CD14-positive monocyte (primary cell): ENCODE measurements at regions not wholly inside any gene's neighbourhood (a gene's known extent, or its start where the extent isn't known, plus 50 kb on each side); places are given as distances from the start of the nearest gene placed in this dataset.

Source experiments
- DNase-seq, 3 donors: peaks; one replicate each; pipeline ENCODE4 v3.0.0-alpha.2; 2011 to 2022
- H2AFZ ChIP-seq: 2 replicates; pipeline ENCODE4 v1.6.0; 2012; ENCODE audit warnings: mild to moderate bottlenecking, low read depth, low read length, inconsistent platforms; ENCODE audit not compliant: insufficient read depth, poor library complexity, severe bottlenecking
- H3K27ac ChIP-seq, 2 donors: 1 replicate in 1 of 2; 2 replicates in 1 of 2; pipeline ENCODE4 v1.5.1; 2012 to 2013; ENCODE audit warnings: low read length in 2 of 2, control low read depth in 1 of 2, inconsistent platforms in 1 of 2, low read depth in 1 of 2, mild to moderate bottlenecking in 1 of 2
- H3K27me3 ChIP-seq, 2 donors: one replicate each; pipeline versions ENCODE4 v1.6.0 to v1.6.1; 2011 to 2013; ENCODE audit warnings: low read length in 2 of 2; ENCODE audit not compliant: control insufficient read depth in 2 of 2, insufficient read depth in 2 of 2
- H3K36me3 ChIP-seq, 2 donors: replicated peaks in 1 of 2; 1 replicate in 1 of 2; 2 replicates in 1 of 2; pipeline versions ENCODE4 v1.5.1 to v1.6.1; 2012 to 2013; ENCODE audit warnings: low read length in 2 of 2, control low read depth in 1 of 2, inconsistent platforms in 1 of 2, mild to moderate bottlenecking in 1 of 2; ENCODE audit not compliant: insufficient read depth in 2 of 2, control insufficient read depth in 1 of 2
- H3K4me1 ChIP-seq, 2 donors: 1 replicate in 1 of 2; 2 replicates in 1 of 2; pipeline versions ENCODE4 v1.5.1 to v1.6.1; 2012 to 2013; ENCODE audit warnings: low read length in 2 of 2, control low read depth in 1 of 2, inconsistent platforms in 1 of 2, mild to moderate bottlenecking in 1 of 2, moderate library complexity in 1 of 2; ENCODE audit not compliant: insufficient read depth in 2 of 2, control insufficient read depth in 1 of 2
- H3K4me2 ChIP-seq: replicated peaks from 2 replicates; pipeline ENCODE3; 2012; ENCODE audit warnings: low read length, moderate library complexity, mild to moderate bottlenecking; ENCODE audit not compliant: poor library complexity, severe bottlenecking; ENCODE audit errors: extremely low read depth
- H3K4me3 ChIP-seq, 3 experiments: fragments of 200-600 bp in 1 of 3; sonication (generic) in 1 of 3; replicated peaks in 1 of 3; 1 replicate in 2 of 3; 2 replicates in 1 of 3; pipeline ENCODE4 v1.5.1; 2011 to 2013; ENCODE audit warnings: low read length in 3 of 3, mild to moderate bottlenecking in 3 of 3, control low read depth in 2 of 3, low read depth in 2 of 3, inconsistent platforms in 1 of 3, moderate library complexity in 1 of 3
- H3K79me2 ChIP-seq: 2 replicates; pipeline ENCODE4 v1.6.0; 2012; ENCODE audit warnings: mild to moderate bottlenecking, control low read depth, inconsistent platforms, low read length, moderate library complexity; ENCODE audit not compliant: insufficient read depth
- H3K9ac ChIP-seq: 2 replicates; pipeline ENCODE4 v1.6.0; 2017; ENCODE audit warnings: low read length, mild to moderate bottlenecking; ENCODE audit not compliant: insufficient read depth, poor library complexity, severe bottlenecking
- H3K9me3 ChIP-seq, 2 donors: replicated peaks in 1 of 2; 1 replicate in 1 of 2; 2 replicates in 1 of 2; pipeline versions ENCODE4 v1.5.1 to v1.6.1; 2012 to 2013; ENCODE audit warnings: low read length in 2 of 2, control low read depth in 1 of 2; ENCODE audit not compliant: control insufficient read depth in 1 of 2, insufficient read depth in 1 of 2
- H4K20me1 ChIP-seq: 2 replicates; pipeline ENCODE4 v1.6.0; 2012; ENCODE audit warnings: mild to moderate bottlenecking, low read length, control low read depth, moderate library complexity; ENCODE audit not compliant: insufficient read depth
- H3K27ac Mint-ChIP-seq, 7 donors: one replicate each; pipeline ENCODE4 v1.8.0; 2020; ENCODE audit warnings: mild to moderate bottlenecking in 7 of 7, mixed read lengths in 7 of 7, moderate library complexity in 6 of 7, inconsistent platforms in 2 of 7
- H3K27me3 Mint-ChIP-seq, 3 donors: one replicate each; pipeline ENCODE4 v1.8.0; 2021 to 2022; ENCODE audit warnings: low read depth in 3 of 3, mild to moderate bottlenecking in 3 of 3, mixed read lengths in 3 of 3, moderate library complexity in 3 of 3, inconsistent platforms in 1 of 3
- H3K36me3 Mint-ChIP-seq, 2 donors: one replicate each; pipeline ENCODE4 v1.8.0; 2020; ENCODE audit warnings: mixed read lengths in 2 of 2, inconsistent platforms in 1 of 2, mild to moderate bottlenecking in 1 of 2
- H3K4me1 Mint-ChIP-seq: one replicate; pipeline ENCODE4 v1.8.0; 2020; ENCODE audit warnings: mild to moderate bottlenecking, mixed read lengths
- H3K4me3 Mint-ChIP-seq, 2 donors: one replicate each; pipeline ENCODE4 v1.8.0; 2020; ENCODE audit warnings: mild to moderate bottlenecking in 2 of 2, mixed read lengths in 2 of 2, moderate library complexity in 1 of 2
- H3K9me3 Mint-ChIP-seq, 7 donors: one replicate each; pipeline ENCODE4 v1.8.0; 2020 to 2022; ENCODE audit warnings: mixed read lengths in 7 of 7, mild to moderate bottlenecking in 6 of 7, moderate library complexity in 6 of 7, inconsistent platforms in 2 of 7
- WGBS: methylation state at CpG from one replicate; pipeline ENCODE4 v1.1.5; 2013; ENCODE audit warnings: missing lambda C conversion rate; ENCODE audit not compliant: insufficient coverage; 5-methylcytosine and 5-hydroxymethylcytosine counted together
- intact Hi-C, 2 donors: fragments of 100-400 bp; cut with micrococcal nuclease; formaldehyde crosslinking; loops; one replicate each; pipeline versions ENCODE4 v1.15.0 to v1.15.1; 2023
- TF ChIP-seq, protein P1 (sequence below): fragments of 200-600 bp; IDR thresholded peaks from one replicate; pipeline ENCODE4 v1.8.0; 2022; ENCODE audit warnings: antibody characterized with exemption, mild to moderate bottlenecking

GRCh38 chr4:155491336-155492120, 114.8 kb upstream of the MAP9 start:
- H3K9me3 ChIP-seq: no peaks in the 10 kb centered on the region

DNA sequence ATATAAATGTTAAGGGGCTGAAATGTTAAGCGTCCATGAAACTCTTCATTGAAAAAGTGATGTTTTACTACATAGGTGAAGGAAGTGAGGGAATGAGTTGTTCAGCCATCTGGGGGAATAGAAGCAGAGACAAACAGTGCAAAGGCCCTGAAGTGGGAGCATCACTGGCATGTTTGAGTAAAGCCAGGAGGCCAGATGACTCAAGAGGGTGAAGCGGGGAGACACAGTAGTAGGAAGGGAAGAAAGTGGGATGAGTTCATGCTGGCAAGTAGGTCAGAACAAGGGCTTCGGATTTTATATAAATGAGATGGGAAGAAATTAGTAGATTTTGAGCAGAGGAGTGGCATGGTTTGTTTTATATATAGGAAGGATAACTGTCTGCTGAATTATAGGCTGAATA, 112.5 kb upstream of the MAP9 start:
- Histone ChIP-seq H3K36me3 (no peaks in the 10 kb centered on the region), H2AFZ (no peak overlapping the region), H3K4me3 (no peak overlapping the region), H3K9ac (no peak overlapping the region), H3K4me1 (no peaks in the 10 kb centered on the region), H3K27me3 (no peaks in the 10 kb centered on the region), H3K4me2 (no peak overlapping the region), H3K79me2 (no peaks in the 10 kb centered on the region), H3K9me3 (no peaks in the 10 kb centered on the region), H4K20me1 (no peaks in the 10 kb centered on the region), H3K27ac (no peak overlapping the region)
- no peak overlapping the region for H3K27ac Mint-ChIP-seq
- TF ChIP-seq, protein P1, sequence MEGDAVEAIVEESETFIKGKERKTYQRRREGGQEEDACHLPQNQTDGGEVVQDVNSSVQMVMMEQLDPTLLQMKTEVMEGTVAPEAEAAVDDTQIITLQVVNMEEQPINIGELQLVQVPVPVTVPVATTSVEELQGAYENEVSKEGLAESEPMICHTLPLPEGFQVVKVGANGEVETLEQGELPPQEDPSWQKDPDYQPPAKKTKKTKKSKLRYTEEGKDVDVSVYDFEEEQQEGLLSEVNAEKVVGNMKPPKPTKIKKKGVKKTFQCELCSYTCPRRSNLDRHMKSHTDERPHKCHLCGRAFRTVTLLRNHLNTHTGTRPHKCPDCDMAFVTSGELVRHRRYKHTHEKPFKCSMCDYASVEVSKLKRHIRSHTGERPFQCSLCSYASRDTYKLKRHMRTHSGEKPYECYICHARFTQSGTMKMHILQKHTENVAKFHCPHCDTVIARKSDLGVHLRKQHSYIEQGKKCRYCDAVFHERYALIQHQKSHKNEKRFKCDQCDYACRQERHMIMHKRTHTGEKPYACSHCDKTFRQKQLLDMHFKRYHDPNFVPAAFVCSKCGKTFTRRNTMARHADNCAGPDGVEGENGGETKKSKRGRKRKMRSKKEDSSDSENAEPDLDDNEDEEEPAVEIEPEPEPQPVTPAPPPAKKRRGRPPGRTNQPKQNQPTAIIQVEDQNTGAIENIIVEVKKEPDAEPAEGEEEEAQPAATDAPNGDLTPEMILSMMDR: no peak
- H3K36me3 Mint-ChIP-seq: no peaks in the 10 kb centered on the region
- peaks cover 0 to 9% (median 0%) of the 10 kb centered on the region in 7 donors for H3K9me3 Mint-ChIP-seq
- 97% methylated on average over 3 of the region's 3 CpGs for WGBS
- no peak for DNase-seq
- no peaks in the 10 kb centered on the region for H3K4me1 Mint-ChIP-seq
- intact Hi-C loops: no loop called here
- H3K27me3 Mint-ChIP-seq: no peaks in the 10 kb centered on the region
- H3K4me3 Mint-ChIP-seq: no peak overlapping the region

More at GRCh38 chr4:155491336-155492120, 114.8 kb upstream of the MAP9 start:
- Histone ChIP-seq H4K20me1 (no peaks in the 10 kb centered on the region), H2AFZ (no peak overlapping the region), H3K4me2 (no peak overlapping the region), H3K27ac (no peak overlapping the region), H3K36me3 (no peaks in the 10 kb centered on the region), H3K27me3 (no peaks in the 10 kb centered on the region), H3K4me1 (no peaks in the 10 kb centered on the region), H3K79me2 (no peaks in the 10 kb centered on the region), H3K4me3 (no peak overlapping the region), H3K9ac (no peak overlapping the region)
- no peaks in the 10 kb centered on the region for H3K36me3 Mint-ChIP-seq
- no peak overlapping the region for H3K4me3 Mint-ChIP-seq
- WGBS: 79% methylated on average over 3 of the region's 4 CpGs
- H3K27ac Mint-ChIP-seq: no peak overlapping the region
- intact Hi-C loops: no loop called here
- H3K4me1 Mint-ChIP-seq: no peaks in the 10 kb centered on the region
- no peaks in the 10 kb centered on the region for H3K27me3 Mint-ChIP-seq
- TF ChIP-seq, protein P1: no peak
- peaks cover 0 to 5% (median 0%) of the 10 kb centered on the region in 7 donors for H3K9me3 Mint-ChIP-seq
- DNase-seq: no peak
